Ecto neural progenitor cell (in vitro differentiated cells): ENCODE measurements at regions not wholly inside any gene's neighbourhood (a gene's known extent, or its start where the extent isn't known, plus 50 kb on each side); places are given as distances from the start of the nearest gene placed in this dataset.
A peak's percentile ranks its signal among the peaks of the same experiment; 100 is the strongest.
"Not testable (repeated sequence)": the region's sequence is repeated elsewhere in the genome, so short reads cannot be mapped to it uniquely, and the experiment has no call there.

Source experiments
- DNase-seq: peaks from one replicate; pipeline ENCODE4 v3.0.0-alpha.2; 2018; ENCODE audit warnings: low spot score

DNA sequence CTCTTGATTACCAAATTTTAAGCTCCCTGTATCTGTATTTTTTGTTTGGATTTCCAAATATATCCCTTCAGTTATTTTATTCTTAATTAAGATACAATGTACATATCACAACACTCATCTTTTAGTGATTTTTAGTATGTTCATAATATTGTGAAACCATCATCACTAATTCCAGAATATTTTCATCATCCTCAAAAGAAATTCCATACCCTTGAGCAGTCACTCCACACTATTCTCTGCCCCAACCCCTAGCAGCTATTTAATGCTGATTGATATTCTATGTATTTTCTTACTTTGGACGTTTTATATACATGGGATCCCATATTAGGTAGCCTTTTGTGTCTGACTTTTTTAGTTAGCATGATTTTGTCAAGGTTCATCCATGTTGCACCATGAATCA lies 127.4 kb upstream of the SLC8A1 start:
- no peak for DNase-seq

DNA sequence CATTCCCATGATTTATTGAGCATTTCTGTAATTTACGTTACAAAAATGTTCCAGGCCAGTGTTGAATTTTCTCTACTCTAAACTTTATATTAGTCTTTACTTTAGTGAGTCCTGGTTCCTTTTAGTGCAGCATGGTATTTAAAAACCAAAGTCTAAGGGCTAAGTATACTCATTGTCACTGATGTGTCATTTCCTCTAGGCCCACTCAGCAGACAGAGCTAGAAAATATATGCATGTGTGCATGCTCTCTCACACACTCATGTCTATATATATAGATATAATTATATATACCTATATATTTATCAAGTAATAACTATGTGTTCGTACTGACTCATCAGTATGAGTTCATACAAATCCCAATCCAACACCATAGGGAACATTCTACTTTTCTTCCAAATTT lies 132.5 kb upstream of the SLC8A1 start:
- no peak for DNase-seq

DNA sequence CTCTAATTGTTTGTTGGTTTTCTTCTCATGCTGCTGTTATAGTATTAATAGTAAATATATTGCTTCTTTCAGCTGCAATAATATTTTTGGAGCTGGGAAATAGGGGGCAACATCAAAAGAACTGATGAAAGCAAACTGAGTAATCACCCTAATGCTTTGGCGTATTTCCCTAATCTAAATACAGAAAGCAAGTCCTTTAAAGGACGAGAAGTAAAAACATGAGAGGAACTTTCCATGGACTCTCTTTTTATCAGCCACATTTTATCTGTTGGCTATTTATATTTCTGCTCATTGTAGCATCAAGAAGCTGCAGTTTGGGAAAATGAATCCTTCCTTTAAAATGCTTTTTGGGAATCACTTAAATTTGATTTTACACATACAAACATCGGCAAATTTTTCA lies 139.9 kb upstream of the SLC8A1 start:
- no peak for DNase-seq

DNA sequence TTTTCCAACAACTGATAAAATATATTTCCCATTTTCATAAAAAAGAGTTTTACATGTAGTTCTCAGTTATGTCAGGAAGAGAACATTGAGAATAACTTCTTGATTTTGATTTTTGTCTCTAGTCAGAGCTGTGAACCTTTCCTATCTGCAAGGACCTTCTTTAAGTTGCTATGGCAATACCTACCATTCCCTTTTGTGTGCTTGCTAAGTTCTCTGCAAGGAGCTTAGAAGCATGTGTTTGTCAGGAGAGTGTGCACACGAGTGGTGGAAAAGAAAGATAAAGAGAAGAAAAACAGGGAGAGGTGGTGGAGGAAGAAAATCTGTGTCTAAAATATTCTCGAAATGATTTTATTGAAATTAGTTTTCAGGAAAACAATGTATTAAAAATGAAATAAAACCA lies 140.3 kb upstream of the SLC8A1 start:
- DNase-seq, result no peak

DNA sequence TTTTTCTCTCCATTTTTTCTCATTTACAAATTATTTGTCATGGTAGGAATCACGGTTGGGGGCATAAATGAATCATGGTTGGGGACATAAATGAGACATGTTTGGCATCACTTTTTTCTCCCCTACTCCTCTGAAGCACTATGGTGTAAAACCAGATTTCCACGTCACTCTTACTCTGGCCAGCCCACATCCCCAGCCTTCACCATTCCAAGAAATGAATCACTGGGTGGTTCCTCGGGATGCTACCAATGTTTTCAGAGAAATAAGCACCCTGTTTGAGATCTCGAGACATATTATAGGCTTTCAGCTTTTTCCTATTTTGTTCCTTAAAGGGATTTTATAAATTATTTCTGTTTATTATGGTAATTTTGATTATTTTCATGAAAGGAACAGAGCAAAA lies 155.0 kb upstream of the SLC8A1 start:
- no peak for DNase-seq

DNA sequence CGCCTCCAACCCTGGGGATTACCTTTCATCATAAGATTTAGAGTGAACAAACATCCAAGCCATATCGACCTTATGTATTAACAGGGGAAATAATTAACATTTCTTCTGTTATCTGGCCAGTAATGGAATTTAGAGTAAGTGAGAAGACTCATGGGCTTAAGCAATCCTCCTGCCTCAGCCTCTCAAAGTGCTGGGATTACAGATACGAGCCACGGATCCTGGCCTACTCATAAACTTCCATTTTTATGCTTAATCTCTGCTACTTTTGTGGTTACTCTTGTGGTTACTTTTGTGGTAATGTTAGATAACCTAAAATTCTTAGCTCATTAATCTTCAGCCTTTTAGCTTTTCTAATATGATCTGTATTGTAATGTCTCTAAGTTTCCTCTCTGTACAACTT lies 159.3 kb upstream of the SLC8A1 start:
- no peak for DNase-seq

DNA sequence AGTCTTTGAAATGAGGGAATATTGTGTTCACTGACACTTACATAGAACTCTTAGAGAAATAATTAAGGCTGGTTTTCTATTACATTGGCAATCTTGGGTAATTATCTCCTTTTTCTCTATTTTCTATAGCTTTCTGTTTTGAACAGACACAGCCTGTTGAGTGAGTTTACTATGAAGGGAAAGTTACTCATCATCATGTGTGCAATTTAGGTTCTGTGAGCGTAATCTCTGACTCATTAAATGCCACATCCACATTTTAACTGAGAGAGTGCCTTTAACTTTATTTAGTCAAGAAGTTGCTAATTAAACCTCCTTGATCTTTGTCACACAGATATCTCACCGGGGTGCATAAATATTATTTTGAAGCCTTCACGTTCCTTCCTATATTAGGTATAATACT lies 174.0 kb upstream of the SLC8A1 start:
- DNase-seq, result no peak

DNA sequence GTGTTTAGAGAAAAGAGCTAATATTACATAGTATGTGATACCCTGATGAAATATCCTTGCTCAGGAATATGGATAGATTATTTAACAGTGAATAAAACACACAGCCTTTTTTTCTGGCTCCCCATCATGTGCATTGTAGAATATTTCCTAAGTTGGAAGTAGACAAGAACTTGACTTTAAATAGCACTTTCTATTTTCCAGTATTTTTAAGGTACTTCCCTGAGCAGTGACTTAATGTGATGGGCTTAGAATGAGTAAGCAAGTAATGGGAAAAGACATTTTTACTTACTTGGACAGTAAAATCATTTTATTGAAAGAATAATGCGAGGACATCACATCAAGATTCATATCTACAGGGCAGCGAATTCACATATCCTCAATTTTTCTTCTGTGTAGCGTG lies 176.7 kb upstream of the SLC8A1 start:
- DNase-seq, result no peak

DNA sequence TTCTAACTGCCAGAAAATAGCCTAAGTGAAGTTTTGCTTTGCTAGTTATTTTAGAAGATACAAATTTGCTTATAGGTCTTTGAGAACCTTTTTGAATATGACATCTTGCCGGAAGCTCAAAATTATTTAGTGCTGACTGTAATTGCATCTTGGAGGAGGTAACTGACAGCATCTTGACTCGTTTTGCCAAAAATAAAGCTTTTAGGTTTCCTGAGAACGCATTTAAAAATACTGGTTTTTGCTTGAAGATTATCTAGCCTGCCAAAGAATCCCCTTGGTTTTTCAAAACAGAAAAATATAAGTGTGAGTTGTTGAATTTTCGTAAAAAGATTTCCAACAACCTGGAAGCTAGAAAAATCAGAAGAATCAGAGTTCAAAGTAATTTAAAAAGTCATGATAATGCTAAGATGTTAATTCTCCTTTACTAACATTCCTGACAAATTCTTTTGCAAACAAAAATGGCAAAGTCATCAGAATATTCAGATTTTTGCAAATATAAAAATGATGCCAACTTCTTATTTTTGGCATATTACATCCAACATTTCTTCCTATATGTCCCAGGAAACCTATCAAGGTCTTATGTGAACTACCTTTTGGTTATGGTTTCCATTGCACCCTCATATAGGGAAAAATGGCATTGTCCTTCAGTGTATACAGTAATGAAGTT lies 178.0 kb upstream of the SLC8A1 start:
- no peak for DNase-seq

DNA sequence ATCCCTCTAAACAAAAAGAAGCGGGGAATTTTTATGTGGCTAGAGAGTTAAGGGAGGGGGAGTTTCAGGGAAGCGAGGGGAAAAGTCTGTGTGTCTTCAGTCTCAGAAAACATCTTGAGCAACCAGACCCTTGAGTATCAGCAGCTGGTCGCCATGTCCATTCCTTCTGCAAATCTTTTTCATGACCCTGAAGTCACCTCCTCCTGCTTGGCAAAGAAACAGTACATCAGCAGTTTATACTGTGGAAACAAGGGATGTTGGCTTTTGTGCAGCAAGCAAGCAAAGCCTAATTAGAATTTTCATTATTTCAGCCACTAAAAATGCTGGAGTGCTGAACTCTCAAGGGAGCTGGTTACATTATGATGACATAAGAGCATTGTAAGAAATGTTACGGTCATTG lies 187.4 kb upstream of the SLC8A1 start:
- DNase-seq, result no peak

DNA sequence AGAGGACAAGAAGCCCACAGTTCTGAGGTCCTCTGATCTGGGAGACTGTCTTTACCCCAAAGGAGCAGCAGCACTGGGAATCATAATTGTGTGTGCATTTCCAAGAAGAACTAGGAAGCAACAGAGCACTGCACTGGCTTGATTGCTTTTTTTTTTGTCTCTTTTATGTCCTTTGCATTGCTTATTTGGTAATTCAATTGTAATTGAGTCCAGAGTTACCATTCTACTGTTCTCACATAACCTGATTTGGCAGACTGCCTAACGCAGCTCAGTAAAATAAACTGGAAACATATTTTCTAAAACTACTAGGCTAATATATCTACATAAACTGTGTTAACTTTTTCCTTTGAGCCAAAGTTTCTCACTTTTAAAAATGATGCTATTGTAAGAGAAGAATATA lies 190.3 kb upstream of the SLC8A1 start:
- no peak for DNase-seq

DNA sequence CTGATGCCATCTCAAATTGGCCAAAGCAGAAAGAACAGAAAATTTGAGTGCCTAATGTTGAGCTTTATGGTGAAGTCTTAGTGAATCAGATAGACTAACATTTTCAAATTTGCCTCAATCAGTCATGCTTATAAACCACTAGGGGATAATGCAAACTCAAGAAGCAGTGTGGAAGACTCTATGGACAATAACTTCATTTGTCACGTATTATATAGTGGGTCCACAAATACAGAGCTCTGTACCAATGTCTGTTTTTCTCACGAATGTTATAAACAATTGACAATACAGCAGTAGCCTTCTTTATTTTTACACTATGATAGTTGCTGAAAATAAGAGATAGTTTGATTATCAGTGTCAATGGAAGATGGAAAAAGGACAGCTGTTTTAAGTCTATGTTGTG lies 190.8 kb upstream of the SLC8A1 start:
- no peak for DNase-seq

DNA sequence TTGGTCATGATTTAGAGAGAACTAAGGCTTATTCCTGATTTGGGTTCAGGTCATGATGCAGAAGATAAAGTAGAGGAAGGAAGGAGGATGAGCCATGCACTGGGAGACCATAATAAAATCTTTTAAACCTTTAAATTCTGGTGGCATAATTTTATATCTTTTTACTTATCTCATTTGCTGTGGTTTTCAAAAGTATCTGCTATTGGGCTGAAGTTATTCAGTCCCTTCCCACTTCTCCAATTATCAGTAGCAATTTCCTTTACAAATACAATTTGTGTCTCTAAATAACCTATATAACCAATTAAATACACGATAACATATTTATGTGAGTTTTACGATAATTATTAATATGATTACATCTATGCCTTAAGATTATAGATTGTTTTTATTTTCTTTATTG lies 194.8 kb upstream of the SLC8A1 start:
- DNase-seq, result no peak

DNA sequence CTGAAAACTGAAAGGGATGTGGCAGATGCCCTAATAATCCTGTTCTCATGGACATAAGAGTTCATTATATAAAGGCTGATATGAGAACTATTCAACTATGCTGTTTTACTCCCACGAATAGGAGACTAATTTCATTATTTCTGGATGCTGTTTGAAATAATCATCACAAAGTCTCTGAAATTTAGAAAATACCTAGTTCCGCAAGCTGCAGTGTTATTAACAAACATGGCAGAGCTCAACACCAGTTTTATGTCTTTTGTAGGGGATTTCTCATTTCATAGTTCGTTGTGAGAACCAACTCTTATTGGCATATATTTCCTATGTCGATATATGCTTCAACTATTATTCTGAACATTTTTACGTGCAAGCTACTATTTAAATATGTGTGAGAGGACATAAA lies 200.3 kb upstream of the SLC8A1 start:
- no peak for DNase-seq

DNA sequence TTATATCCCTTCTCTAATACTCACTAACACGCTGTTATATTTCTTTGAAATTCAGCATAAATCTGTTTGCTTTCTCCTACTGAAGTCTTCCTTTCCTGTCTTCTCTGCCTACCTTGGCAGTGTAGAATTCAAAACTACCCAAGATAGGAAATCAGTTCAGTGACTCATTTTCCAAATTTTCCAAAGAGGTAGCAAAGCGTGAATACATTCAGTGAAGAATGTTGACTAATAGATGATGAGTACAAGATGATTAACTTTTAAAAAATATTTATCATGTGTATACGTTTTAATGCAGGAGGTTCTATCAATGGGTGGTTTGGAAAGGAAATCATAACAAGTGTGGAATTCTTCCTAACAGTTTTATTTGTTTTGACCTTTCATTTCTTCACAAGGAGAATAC lies 201.9 kb upstream of the SLC8A1 start:
- DNase-seq, result no peak

DNA sequence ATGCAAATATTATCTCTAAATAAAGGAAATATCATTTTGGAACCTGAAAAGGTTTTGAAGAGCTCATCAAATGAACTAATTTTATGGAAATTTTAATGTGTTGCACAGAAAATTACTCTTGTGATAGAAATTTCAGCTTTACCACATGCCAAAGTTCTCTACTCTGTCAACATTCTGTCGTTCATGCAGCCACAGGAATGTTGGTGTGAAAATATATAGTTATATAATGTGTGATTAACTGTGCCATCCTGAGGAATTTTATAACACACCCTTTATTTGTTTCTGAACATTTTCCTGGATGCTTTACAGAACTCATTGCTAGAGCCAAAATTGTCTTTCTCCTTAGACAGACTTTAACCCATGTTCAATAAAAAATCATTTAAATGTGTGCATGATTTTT lies 202.5 kb upstream of the SLC8A1 start:
- DNase-seq, result no peak

DNA sequence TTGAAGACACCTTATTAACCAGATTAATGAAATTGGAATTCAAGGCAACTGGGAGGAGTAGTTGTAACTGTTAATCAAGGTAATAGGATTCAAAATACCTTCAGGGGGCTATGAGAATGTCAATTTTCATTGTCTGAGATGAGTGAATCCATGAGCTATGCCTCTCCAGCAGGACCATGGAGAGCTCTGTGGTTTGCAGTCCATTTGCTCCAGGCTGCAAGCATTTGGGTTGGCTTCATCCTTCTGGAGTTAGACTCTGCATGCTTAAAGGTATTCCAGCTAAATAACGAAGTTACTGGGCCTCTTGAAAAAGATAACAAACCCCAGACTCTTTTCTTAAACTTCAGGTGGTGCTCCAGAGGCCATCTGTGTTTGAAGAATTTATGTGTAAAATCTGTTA lies 207.1 kb upstream of the SLC8A1 start:
- peak; percentile 52 for DNase-seq

DNA sequence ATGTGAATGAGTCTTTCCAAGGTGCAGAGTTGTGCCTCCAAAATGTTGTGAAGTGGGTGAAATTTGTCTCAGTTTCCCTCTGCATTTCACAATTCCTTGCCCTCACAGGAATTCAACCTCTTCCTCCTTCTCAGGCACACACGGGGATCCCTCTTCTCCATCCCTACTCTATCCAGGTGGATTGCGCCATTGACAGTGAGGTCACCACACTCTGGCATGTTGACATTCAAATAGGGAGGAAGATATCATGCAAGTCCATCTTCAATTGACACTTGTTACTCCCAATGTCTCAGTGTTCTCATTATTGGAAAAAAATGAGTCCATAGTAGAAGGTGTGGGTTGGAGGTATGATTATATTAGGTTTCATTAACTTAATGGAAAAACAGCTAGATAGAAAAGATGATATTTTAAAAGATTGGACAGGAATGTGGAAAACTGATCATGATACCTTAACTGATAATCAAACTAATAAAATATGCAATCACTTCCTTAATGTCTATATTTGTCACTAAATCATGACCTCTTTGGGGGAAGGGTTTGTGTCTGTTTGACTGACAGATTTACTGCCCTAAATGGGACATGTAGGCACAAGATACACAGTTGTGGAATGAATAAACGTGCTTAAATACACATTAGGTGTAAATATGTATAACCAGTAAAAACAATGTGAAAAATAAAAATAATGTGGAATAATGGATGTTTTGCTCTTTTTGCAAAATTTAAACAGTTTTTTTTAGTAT lies 213.8 kb upstream of the SLC8A1 start:
- no peak for DNase-seq

DNA sequence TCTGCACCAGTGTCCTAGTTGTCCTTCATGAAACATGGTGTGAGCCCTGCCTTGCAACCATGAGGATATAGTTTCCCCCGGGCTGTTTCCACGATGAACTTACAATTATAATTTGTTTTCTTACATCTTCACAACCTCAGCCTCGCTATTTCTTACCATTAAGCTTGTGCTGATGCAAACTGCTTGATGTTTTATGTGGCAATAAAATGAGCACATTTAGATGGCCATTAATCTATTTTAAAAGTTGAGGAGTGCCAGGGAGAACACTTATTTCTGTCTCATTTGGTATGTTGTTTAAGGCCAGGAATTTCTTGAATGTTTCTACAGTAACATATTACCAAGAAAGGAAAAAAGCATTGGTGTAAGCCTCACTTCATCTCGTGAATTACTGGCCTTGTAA lies 214.5 kb upstream of the SLC8A1 start:
- DNase-seq, result no peak

DNA sequence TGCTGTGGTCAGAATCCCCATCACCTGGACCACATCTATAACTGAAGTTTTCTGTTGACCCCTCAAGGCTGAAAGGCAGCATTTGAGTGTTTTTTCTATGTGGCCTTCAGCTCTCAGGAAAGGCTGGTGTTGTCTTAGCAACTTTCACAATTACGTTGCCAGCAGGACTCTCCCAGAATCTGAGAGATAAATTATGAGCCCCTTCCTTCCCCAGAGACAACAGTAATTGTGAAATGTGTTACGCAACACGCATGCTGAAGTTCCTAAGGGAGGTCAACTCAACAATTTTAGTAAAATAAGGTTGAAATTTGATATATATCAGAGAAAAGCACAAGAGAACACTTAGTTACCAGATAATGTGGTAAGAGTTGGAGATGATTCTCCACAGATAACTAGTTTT lies 216.5 kb upstream of the SLC8A1 start:
- no peak for DNase-seq

DNA sequence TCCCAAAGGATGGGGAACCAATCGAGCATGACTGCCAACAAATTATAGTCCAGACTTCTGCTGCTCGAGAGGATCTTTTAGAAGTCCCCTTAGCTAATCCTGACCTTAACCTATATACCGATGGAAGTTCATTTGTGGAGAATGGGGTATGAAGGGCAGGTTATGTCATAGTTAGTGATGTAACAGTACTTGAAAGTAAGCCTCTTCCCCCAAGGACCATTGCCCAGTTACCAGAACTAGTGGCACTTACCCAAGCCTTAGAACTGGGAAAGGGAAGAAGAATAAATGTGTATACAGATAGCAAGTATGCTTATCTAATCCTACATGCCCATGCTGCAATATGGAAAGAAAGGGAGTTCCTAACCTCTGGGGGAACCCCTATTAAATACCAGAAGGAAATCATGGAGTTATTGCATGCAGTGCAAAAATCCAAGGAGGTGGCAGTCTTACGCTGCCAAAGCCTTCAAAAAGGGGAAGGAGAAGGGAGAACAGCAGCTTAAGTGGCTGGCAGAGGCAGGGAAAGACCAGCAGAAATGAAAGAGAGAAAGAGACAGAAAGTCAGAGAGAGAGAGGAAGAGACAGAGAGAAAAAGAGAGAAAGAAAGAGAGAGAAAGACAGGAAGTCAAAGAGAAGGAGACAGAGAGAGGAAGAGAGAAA lies 224.4 kb upstream of the SLC8A1 start:
- DNase-seq, result not testable (repeated sequence)

DNA sequence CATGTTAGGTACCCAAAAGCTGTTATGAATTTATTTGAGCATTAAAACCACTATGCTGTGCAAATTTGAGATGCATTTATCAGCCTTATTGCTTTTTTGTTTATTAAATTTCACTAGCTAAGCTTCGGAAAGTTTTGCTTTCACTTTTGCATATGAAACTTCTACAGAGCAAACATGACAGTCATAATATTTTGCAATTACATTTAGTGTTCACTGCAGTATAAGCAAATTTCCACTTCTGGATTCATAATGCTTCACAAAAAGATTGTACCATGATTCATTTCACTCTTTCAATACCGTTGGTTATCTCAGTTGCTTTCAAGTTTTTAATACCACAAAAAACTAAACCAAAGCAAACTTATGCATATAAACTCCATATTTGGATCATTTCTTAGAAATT lies 228.7 kb upstream of the SLC8A1 start:
- no peak for DNase-seq

DNA sequence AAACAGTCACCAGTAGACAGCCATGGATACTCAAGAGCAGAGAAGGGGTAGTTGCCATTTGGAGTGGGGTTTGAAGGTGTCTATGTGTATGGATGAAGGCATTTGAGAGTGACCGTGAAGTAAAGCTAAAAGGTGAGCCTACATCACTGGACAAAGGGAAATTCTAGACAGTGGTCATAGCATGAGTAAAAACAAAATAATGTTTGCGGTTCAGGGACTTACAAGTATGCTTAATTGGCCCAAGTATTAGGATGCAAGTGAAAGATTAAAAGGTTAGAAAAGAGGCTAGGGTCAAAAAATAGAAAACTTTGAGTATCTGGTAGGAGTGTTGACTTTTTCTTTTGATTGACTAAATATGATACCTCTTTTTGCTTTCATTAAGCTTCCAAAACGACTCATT lies 238.1 kb upstream of the SLC8A1 start:
- DNase-seq, result no peak

DNA sequence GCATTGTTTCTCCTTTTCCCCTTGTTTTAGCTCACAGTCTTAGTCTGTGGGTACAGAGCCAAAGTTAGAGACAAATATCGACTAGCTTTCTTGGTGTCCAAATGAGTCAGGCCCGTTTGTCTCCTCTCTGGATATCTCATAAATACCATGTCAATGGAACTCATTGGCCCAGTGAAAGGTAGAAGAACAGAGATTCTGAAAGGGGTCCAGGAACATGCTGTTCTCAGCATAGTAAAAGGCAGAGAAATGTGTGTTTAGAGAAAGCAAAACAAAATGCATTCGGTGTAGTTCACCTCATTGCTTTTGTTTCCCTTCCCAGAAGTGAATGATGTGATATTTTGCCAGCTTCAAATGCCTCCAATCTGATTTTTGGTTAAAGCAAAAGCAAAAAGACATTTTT lies 238.6 kb upstream of the SLC8A1 start:
- DNase-seq, result no peak
